Epithelial cell of esophagus (primary cell): ENCODE measurements at regions not wholly inside any gene's neighbourhood (a gene's known extent, or its start where the extent isn't known, plus 50 kb on each side); places are given as distances from the start of the nearest gene placed in this dataset.
"Not testable (repeated sequence)": the region's sequence is repeated elsewhere in the genome, so short reads cannot be mapped to it uniquely, and the experiment has no call there.

Experiments
- DNase-seq: peaks from one replicate; pipeline ENCODE4 v3.0.0; 2010; ENCODE audit warnings: low read depth
- H3K4me3 ChIP-seq: 2 replicates; pipeline ENCODE4 v1.5.1; 2011; ENCODE audit warnings: mild to moderate bottlenecking, low read length, control low read depth
- TF ChIP-seq, protein P1 (sequence below): IDR thresholded peaks from 2 replicates; pipeline ENCODE4 v1.5.1; 2011; ENCODE audit warnings: low read depth, mild to moderate bottlenecking, low read length, control low read depth, inconsistent platforms; ENCODE audit not compliant: insufficient read depth; ENCODE audit errors: missing control alignments

GRCh38 chr17:77332981-77333685 lies 192.4 kb downstream of the SEC14L1 start:
- TF ChIP-seq, protein P1, sequence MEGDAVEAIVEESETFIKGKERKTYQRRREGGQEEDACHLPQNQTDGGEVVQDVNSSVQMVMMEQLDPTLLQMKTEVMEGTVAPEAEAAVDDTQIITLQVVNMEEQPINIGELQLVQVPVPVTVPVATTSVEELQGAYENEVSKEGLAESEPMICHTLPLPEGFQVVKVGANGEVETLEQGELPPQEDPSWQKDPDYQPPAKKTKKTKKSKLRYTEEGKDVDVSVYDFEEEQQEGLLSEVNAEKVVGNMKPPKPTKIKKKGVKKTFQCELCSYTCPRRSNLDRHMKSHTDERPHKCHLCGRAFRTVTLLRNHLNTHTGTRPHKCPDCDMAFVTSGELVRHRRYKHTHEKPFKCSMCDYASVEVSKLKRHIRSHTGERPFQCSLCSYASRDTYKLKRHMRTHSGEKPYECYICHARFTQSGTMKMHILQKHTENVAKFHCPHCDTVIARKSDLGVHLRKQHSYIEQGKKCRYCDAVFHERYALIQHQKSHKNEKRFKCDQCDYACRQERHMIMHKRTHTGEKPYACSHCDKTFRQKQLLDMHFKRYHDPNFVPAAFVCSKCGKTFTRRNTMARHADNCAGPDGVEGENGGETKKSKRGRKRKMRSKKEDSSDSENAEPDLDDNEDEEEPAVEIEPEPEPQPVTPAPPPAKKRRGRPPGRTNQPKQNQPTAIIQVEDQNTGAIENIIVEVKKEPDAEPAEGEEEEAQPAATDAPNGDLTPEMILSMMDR = no peak
- H3K4me3 ChIP-seq = no peak overlapping the region
- peak; percentile 91 for DNase-seq

DNA sequence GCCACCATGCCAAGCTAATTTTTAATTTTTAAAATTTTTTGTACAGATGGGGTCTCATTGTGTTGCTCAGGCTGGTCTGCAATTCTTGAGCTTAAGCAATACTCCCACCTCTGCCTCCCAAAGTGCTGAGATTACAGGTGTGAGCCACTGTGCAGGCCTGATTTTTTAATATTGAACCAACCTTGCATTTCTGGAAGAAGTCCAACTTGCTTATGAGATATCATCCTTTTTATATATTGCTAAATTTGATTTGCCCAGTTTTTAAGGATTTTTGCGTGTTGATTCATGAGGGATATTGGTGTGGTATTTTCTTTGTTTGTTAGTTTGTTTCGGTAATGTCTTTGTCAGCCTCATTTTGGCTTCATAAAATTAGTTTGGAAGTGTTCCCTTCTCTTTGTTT lies 196.4 kb downstream of the SEC14L1 start:
- no peak overlapping the region for H3K4me3 ChIP-seq
- TF ChIP-seq, protein P1 = no peak
- no peak for DNase-seq

DNA sequence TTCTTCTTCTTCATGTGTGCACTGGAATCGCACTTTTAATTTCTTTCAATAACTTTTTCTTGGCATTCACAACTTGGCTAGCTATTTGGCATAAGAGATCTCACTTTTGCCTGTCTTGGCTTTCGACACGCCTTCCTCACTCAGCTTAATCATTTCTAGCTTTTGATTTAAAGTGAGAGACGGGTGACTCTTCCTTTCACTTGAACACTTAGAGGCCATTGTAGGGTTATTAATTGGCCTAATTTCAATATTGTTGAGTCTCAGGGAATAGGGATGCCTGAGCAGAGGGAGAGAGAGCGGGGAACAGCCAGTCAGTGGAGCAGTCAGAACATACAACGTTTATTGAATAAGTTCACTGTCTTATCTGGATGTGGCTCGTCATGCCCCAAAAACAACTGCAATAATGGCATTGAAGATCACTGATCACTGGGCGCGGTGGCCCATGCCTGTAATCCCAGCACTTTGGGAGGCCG lies 200.3 kb downstream of the SEC14L1 start:
- TF ChIP-seq, protein P1 = no peak
- H3K4me3 ChIP-seq = no peak overlapping the region
- DNase-seq = no peak

GRCh38 chr17:77342656-77342990 lies 201.9 kb downstream of the SEC14L1 start:
- H3K4me3 ChIP-seq, DNase-seq: not testable (repeated sequence)

DNA sequence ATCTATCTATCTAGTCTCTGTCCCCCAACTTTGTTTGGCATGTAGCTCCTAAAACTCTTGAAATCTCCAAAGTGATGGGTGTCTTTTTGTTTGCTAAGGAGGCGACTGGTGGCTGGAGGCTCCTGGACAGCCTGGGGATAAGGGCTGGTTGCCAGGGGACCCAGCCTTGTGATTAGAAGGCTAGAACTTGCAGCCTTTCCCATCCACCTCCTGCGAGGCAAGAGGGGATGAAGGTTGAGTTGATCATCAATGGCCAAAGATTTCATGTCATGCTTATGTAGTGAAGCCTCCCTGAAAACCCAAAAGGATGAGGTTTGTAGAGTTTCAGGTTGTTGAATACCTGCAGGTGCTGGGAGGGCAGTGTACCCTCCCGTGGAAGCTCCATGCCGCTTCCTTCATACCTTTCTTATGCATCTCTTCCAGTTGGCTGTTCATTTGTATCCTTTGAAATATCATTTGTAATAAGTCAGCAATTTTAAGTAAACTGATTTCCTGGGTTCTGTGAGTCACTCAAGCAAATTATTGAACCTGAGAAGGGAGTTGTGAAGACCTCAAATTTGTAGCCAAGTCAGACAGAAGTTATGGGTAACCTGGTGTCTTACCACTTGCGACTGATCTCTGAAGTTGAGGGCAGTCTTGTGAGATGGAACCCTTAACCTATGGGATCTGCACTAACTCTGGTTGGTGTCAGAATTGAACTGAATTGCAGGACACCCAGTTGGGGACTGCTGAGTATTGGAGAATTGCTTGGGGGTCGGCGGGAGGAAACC lies 202.4 kb downstream of the SEC14L1 start:
- TF ChIP-seq, protein P1 = no peak
- DNase-seq = no peak
- H3K4me3 ChIP-seq = no peak overlapping the region

GRCh38 chr17:77344038-77344437 lies 203.3 kb downstream of the SEC14L1 start:
- DNase-seq = no peak
- TF ChIP-seq, protein P1 = no peak
- no peak overlapping the region for H3K4me3 ChIP-seq

GRCh38 chr17:77345260-77345910 lies 204.6 kb downstream of the SEC14L1 start:
- no peak overlapping the region for H3K4me3 ChIP-seq
- TF ChIP-seq, protein P1 = no peak
- no peak for DNase-seq
